Breast epithelium (tissue), 4 donors: ENCODE measurements at regions not wholly inside any gene's neighbourhood (a gene's known extent, or its start where the extent isn't known, plus 50 kb on each side); places are given as distances from the start of the nearest gene placed in this dataset.

Experiments used
- DNase-seq, 2 donors: peaks; one replicate each; pipeline ENCODE4 v3.0.0-alpha.2; 2019; ENCODE audit warnings: low spot score in 2 of 2
- H3K27ac ChIP-seq, 2 donors: fragments of 200-600 bp; sonication (generic) in 1 of 2; one replicate each; pipeline ENCODE4 v1.5.1; 2016 to 2019; ENCODE audit warnings: mild to moderate bottlenecking in 1 of 2
- H3K27me3 ChIP-seq, 2 donors: fragments of 200-600 bp; sonication (generic) in 1 of 2; one replicate each; pipeline versions ENCODE4 v1.5.1 to v1.6.0; 2017 to 2019; ENCODE audit warnings: control low read depth in 1 of 2, mild to moderate bottlenecking in 1 of 2
- H3K36me3 ChIP-seq: fragments of 200-600 bp; one replicate; pipeline ENCODE4 v1.5.1; 2019
- H3K4me1 ChIP-seq, 2 donors: fragments of 200-600 bp; sonication (generic); one replicate each; pipeline ENCODE4 v1.5.1; 2016 to 2019; ENCODE audit warnings: control low read depth in 1 of 2
- H3K4me3 ChIP-seq, 3 donors: fragments of 200-600 bp; sonication (generic); 1 replicate in 2 of 3; 2 replicates in 1 of 3; pipeline ENCODE4 v1.5.1; 2016 to 2019; ENCODE audit warnings: mild to moderate bottlenecking in 3 of 3, moderate library complexity in 2 of 3
- H3K9me3 ChIP-seq, 2 donors: fragments of 200-600 bp; sonication (generic) in 1 of 2; one replicate each; pipeline ENCODE4 v1.5.1; 2016 to 2019; ENCODE audit warnings: control low read depth in 1 of 2
- POLR2A ChIP-seq: fragments of 450-650 bp; IDR thresholded peaks from one replicate; pipeline ENCODE4 v1.6.1; 2016; ENCODE audit warnings: antibody characterized with exemption, mild to moderate bottlenecking, moderate library complexity
- POLR2AphosphoS5 ChIP-seq, 3 donors: sonication (generic); formaldehyde crosslinking; IDR thresholded peaks; one replicate each; pipeline ENCODE4 v1.6.1; 2017; ENCODE audit warnings: antibody characterized with exemption in 3 of 3
- intact Hi-C: fragments of 100-400 bp; cut with DNase I; formaldehyde crosslinking; loops from one replicate; pipeline ENCODE4 v1.15.1; 2023; ENCODE audit warnings: low total_unique reads
- TF ChIP-seq, protein P1 (sequence below), 3 donors: fragments of 450-650 bp; IDR thresholded peaks; one replicate each; pipeline ENCODE4 v1.5.1; 2016 to 2017; ENCODE audit warnings: antibody characterized with exemption in 3 of 3, mild to moderate bottlenecking in 3 of 3, moderate library complexity in 3 of 3

DNA sequence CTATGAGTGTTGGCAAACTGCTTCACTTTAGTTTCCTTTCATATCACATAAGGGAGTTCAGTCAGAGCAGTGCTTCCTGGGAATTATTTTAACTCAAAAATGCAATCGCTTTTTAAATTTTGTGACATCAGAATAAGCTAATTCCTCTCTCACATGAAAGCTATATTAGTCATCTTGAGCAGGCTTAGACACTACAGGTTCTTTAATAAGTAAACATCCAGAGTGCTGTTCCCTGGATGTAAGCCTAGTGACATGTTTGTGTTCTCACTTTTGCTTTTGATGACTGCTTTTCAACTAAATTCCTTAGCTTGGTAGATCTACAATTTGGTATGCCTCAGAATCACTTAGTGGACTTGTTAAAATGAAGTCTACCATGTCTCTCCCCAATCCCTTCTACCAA, 252.7 kb upstream of the POU3F2 start:
- DNase-seq = no peak
- H3K4me1 ChIP-seq = no peaks in the 10 kb centered on the region
- H3K27me3 ChIP-seq = no peaks in the 10 kb centered on the region
- TF ChIP-seq POLR2A (no peak), POLR2AphosphoS5 (IDR thresholded peaks at IDR 0.05) (no peak)
- TF ChIP-seq, protein P1, sequence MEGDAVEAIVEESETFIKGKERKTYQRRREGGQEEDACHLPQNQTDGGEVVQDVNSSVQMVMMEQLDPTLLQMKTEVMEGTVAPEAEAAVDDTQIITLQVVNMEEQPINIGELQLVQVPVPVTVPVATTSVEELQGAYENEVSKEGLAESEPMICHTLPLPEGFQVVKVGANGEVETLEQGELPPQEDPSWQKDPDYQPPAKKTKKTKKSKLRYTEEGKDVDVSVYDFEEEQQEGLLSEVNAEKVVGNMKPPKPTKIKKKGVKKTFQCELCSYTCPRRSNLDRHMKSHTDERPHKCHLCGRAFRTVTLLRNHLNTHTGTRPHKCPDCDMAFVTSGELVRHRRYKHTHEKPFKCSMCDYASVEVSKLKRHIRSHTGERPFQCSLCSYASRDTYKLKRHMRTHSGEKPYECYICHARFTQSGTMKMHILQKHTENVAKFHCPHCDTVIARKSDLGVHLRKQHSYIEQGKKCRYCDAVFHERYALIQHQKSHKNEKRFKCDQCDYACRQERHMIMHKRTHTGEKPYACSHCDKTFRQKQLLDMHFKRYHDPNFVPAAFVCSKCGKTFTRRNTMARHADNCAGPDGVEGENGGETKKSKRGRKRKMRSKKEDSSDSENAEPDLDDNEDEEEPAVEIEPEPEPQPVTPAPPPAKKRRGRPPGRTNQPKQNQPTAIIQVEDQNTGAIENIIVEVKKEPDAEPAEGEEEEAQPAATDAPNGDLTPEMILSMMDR (IDR thresholded peaks at IDR 0.05) = no peak
- H3K9me3 ChIP-seq = no peaks in the 10 kb centered on the region
- intact Hi-C loops = no loop called here
- H3K4me3 ChIP-seq = no peak overlapping the region
- H3K36me3 ChIP-seq = no peaks in the 10 kb centered on the region
- no peak overlapping the region for H3K27ac ChIP-seq

DNA sequence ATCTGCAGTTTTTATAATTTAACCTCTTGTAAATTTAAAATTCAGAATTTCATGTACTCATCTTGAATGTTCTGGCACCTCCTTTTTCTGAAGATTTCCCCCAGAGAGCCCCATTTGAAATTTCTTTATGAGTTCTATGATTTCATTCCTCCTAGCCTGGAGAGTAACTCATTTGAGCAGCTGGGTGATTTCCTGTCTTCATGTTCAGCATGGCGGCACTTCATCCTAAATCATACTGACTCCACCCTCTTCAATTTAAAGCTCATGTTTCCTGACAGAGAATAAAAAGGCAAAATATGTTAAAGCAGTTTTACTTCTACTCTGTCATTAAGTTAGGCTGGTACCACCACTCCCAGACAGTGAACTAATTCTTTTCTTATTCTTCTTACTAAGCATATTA, 250.9 kb upstream of the POU3F2 start:
- no peak overlapping the region for H3K27ac ChIP-seq
- no peaks in the 10 kb centered on the region for H3K36me3 ChIP-seq
- TF ChIP-seq, protein P1 (IDR thresholded peaks at IDR 0.05) = no peak
- TF ChIP-seq POLR2AphosphoS5 (IDR thresholded peaks at IDR 0.05) = no peak
- no peak for TF ChIP-seq POLR2A
- DNase-seq = no peak
- no peaks in the 10 kb centered on the region for H3K9me3 ChIP-seq
- no peaks in the 10 kb centered on the region for H3K27me3 ChIP-seq
- no peaks in the 10 kb centered on the region for H3K4me1 ChIP-seq
- intact Hi-C loops = no loop called here
- no peak overlapping the region for H3K4me3 ChIP-seq

DNA sequence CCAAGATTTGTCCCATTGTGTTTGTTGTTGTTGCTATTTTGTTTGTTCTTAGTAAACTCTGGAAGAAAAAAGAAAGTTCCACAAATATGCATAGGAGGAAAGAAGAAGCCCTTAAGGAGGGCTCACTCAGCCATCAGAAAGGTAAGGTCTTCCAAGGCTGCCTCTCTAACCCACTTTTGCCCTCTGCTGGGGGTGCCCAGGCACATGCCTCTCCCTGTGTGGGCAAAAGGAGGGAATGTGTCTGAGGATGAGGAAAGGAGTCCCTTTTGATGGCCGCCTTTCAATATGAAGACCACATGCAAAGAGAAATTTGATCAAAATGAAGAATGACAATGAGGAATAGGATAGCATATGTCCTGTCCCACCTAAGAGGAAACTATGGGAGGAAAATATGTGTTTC, 248.2 kb upstream of the POU3F2 start:
- TF ChIP-seq POLR2AphosphoS5 (IDR thresholded peaks at IDR 0.05) = no peak
- TF ChIP-seq POLR2A = no peak
- TF ChIP-seq, protein P1 (IDR thresholded peaks at IDR 0.05) = no peak
- Histone ChIP-seq H3K4me1 (no peaks in the 10 kb centered on the region), H3K36me3 (no peaks in the 10 kb centered on the region), H3K27me3 (no peaks in the 10 kb centered on the region), H3K4me3 (no peak overlapping the region), H3K27ac (no peak overlapping the region), H3K9me3 (no peaks in the 10 kb centered on the region)
- DNase-seq = no peak
- intact Hi-C loops = no loop called here

DNA sequence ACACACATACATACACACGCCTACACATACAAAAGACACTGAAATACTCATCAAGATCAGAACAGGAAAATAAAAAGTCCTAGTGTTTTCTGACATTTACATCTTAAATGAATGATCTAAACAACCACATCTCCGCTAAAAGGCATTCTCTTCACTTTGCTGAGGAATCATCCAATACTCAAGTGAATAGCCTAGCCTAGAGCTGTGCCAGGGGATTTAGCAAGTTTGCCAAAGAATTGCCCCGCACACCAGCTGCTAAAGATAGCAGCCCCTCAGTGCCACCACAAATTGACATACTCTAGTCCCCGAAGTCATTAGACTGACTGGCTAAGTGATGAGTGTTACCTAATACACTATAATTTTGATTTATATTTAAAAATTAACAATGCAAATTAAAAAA, 246.8 kb upstream of the POU3F2 start:
- H3K27ac ChIP-seq = no peak overlapping the region
- no peaks in the 10 kb centered on the region for H3K27me3 ChIP-seq
- H3K4me1 ChIP-seq = no peaks in the 10 kb centered on the region
- intact Hi-C loops = no loop called here
- H3K4me3 ChIP-seq = no peak overlapping the region
- no peak for DNase-seq
- TF ChIP-seq POLR2A (no peak), POLR2AphosphoS5 (IDR thresholded peaks at IDR 0.05) (no peak)
- TF ChIP-seq, protein P1 (IDR thresholded peaks at IDR 0.05) = no peak
- H3K9me3 ChIP-seq = no peaks in the 10 kb centered on the region
- H3K36me3 ChIP-seq = no peaks in the 10 kb centered on the region

DNA sequence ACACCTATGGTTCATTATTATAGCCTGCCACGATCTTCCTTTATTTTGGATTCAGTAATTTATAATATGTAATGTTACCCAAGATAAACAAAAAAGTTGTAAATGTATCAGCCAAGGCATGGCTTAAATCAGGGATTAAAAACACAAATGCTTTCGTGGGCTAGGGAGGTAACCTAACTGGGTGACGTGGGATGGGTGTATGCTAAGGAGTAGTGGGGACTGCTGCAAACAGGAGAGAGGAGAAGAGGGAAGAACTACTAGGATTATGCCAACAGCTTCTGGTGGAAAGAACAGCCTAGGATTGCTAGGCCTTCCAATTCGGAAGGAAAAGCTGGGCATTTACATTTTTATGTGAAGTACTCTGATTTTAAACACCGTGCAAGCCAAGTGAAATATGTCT, 244.8 kb upstream of the POU3F2 start:
- TF ChIP-seq POLR2A (no peak), POLR2AphosphoS5 (IDR thresholded peaks at IDR 0.05) (no peak)
- TF ChIP-seq, protein P1 (IDR thresholded peaks at IDR 0.05) = no peak

More for the DNA sequence above, 244.8 kb upstream of the POU3F2 start:
- no peak for DNase-seq
- intact Hi-C loops = no loop called here
- no peak overlapping the region for H3K4me3 ChIP-seq
- no peaks in the 10 kb centered on the region for H3K36me3 ChIP-seq
- no peaks in the 10 kb centered on the region for H3K9me3 ChIP-seq
- H3K27ac ChIP-seq = no peak overlapping the region
- H3K27me3 ChIP-seq = no peaks in the 10 kb centered on the region
- no peaks in the 10 kb centered on the region for H3K4me1 ChIP-seq
